ENCODE measurements at regions not wholly inside any gene's neighbourhood (a gene's known extent, or its start where the extent isn't known, plus 50 kb on each side); places are given as distances from the start of the nearest gene placed in this dataset.

GRCh38 chr5:68362331-68362730, 146.8 kb downstream of the PIK3R1 start:
- no peak overlapping the region for H2BK15ac ChIP-seq (replicated peaks; ENCODE audit: low read depth)
- H2BK120ac ChIP-seq (ENCODE audit: low read depth, low read length): no peak overlapping the region
- H3K79me2 ChIP-seq (ENCODE audit: control insufficient read depth, insufficient read depth, low read length): no peaks in the 10 kb centered on the region
- WGBS (ENCODE audit: extremely low coverage, insufficient coverage, low lambda C conversion rate): no CpG with 5 or more reads among the region's 1 CpG
- H3K4me2 ChIP-seq (ENCODE audit: low read length): no peak overlapping the region
- DNase-seq: no peak
- no peak overlapping the region for H3K27ac ChIP-seq (ENCODE audit: low read depth, low read length)
- no peaks in the 10 kb centered on the region for H3K79me1 ChIP-seq (ENCODE audit: low read length)
- no peak overlapping the region for H3K4ac ChIP-seq (ENCODE audit: low read depth, low read length)
- no peak overlapping the region for H2BK5ac ChIP-seq (ENCODE audit: low read length)
- H4K8ac ChIP-seq (ENCODE audit: low read depth, low read length): no peak overlapping the region
- no peak overlapping the region for H3K23ac ChIP-seq (ENCODE audit: low read length)
- no peak overlapping the region for H3K4me3 ChIP-seq (ENCODE audit: low read length)
- no peak overlapping the region for H2AK5ac ChIP-seq (ENCODE audit: low read length)
- no peak overlapping the region for H3K9ac ChIP-seq (ENCODE audit: low read length)
- H3K36me3 ChIP-seq (ENCODE audit: control insufficient read depth, insufficient read depth, low read length): no peaks in the 10 kb centered on the region
- no peak overlapping the region for H3K56ac ChIP-seq (ENCODE audit: low read length)
- no peak overlapping the region for H3K18ac ChIP-seq (ENCODE audit: low read length)
- H4K5ac ChIP-seq (ENCODE audit: low read length): no peak overlapping the region
- no peaks in the 10 kb centered on the region for H3K4me1 ChIP-seq (ENCODE audit: control insufficient read depth, low read depth, low read length)
- no peaks in the 10 kb centered on the region for H3K27me3 ChIP-seq (ENCODE audit: insufficient read depth, low read length, poor library complexity)

- Histone ChIP-seq H3K4me2 (ENCODE audit: low read length) (no peak overlapping the region), H3K9ac (ENCODE audit: low read length) (no peak overlapping the region), H4K8ac (ENCODE audit: low read depth, low read length) (no peak overlapping the region), H3K23ac (ENCODE audit: low read length) (no peak overlapping the region), H2BK5ac (ENCODE audit: low read length) (peak overlapping the region; percentile 40), H3K4me3 (ENCODE audit: low read length) (no peak overlapping the region), H3K27me3 (ENCODE audit: insufficient read depth, low read length, poor library complexity) (no peaks in the 10 kb centered on the region), H3K36me3 (ENCODE audit: control insufficient read depth, insufficient read depth, low read length) (no peaks in the 10 kb centered on the region), H3K18ac (ENCODE audit: low read length) (no peak overlapping the region), H4K5ac (ENCODE audit: low read length) (no peak overlapping the region), H3K4ac (ENCODE audit: low read depth, low read length) (no peak overlapping the region), H3K4me1 (ENCODE audit: control insufficient read depth, low read depth, low read length) (no peaks in the 10 kb centered on the region), H2BK120ac (ENCODE audit: low read depth, low read length) (no peak overlapping the region), H2AK5ac (ENCODE audit: low read length) (no peak overlapping the region), H3K56ac (ENCODE audit: low read length) (no peak overlapping the region), H2BK15ac (replicated peaks; ENCODE audit: low read depth) (no peak overlapping the region), H3K27ac (ENCODE audit: low read depth, low read length) (no peak overlapping the region), H3K79me1 (ENCODE audit: low read length) (no peaks in the 10 kb centered on the region), H3K79me2 (ENCODE audit: control insufficient read depth, insufficient read depth, low read length) (no peaks in the 10 kb centered on the region)
- no CpG with 5 or more reads among the region's 1 CpG for WGBS (ENCODE audit: extremely low coverage, insufficient coverage, low lambda C conversion rate)
- DNase-seq: no peak
Measured at GRCh38 chr5:68365889-68366288, 150.3 kb downstream of the PIK3R1 start.

GRCh38 chr5:68367287-68367686, 151.7 kb downstream of the PIK3R1 start:
- no peak overlapping the region for H3K23ac ChIP-seq (ENCODE audit: low read length)
- H2AK5ac ChIP-seq (ENCODE audit: low read length): no peak overlapping the region
- H2BK15ac ChIP-seq (replicated peaks; ENCODE audit: low read depth): no peak overlapping the region
- DNase-seq: peak; percentile 24
- no peak overlapping the region for H3K9ac ChIP-seq (ENCODE audit: low read length)
- no peaks in the 10 kb centered on the region for H3K79me2 ChIP-seq (ENCODE audit: control insufficient read depth, insufficient read depth, low read length)
- no peaks in the 10 kb centered on the region for H3K27me3 ChIP-seq (ENCODE audit: insufficient read depth, low read length, poor library complexity)
- H4K8ac ChIP-seq (ENCODE audit: low read depth, low read length): no peak overlapping the region
- H3K27ac ChIP-seq (ENCODE audit: low read depth, low read length): no peak overlapping the region
- H3K4me2 ChIP-seq (ENCODE audit: low read length): no peak overlapping the region
- H3K56ac ChIP-seq (ENCODE audit: low read length): no peak overlapping the region
- H3K18ac ChIP-seq (ENCODE audit: low read length): no peak overlapping the region
- H4K5ac ChIP-seq (ENCODE audit: low read length): no peak overlapping the region
- H3K4ac ChIP-seq (ENCODE audit: low read depth, low read length): no peak overlapping the region
- H2BK120ac ChIP-seq (ENCODE audit: low read depth, low read length): no peak overlapping the region
- WGBS (ENCODE audit: extremely low coverage, insufficient coverage, low lambda C conversion rate): no CpG with 5 or more reads among the region's 2 CpGs
- no peaks in the 10 kb centered on the region for H3K79me1 ChIP-seq (ENCODE audit: low read length)
- no peak overlapping the region for H3K4me3 ChIP-seq (ENCODE audit: low read length)
- no peak overlapping the region for H2BK5ac ChIP-seq (ENCODE audit: low read length)
- H3K4me1 ChIP-seq (ENCODE audit: control insufficient read depth, low read depth, low read length): no peaks in the 10 kb centered on the region
- H3K36me3 ChIP-seq (ENCODE audit: control insufficient read depth, insufficient read depth, low read length): no peaks in the 10 kb centered on the region

- Histone ChIP-seq H3K27me3 (ENCODE audit: insufficient read depth, low read length, poor library complexity) (no peaks in the 10 kb centered on the region), H3K36me3 (ENCODE audit: control insufficient read depth, insufficient read depth, low read length) (no peaks in the 10 kb centered on the region), H3K18ac (ENCODE audit: low read length) (no peak overlapping the region), H3K4me3 (ENCODE audit: low read length) (no peak overlapping the region), H4K5ac (ENCODE audit: low read length) (no peak overlapping the region), H3K79me1 (ENCODE audit: low read length) (no peaks in the 10 kb centered on the region), H3K27ac (ENCODE audit: low read depth, low read length) (no peak overlapping the region), H2AK5ac (ENCODE audit: low read length) (no peak overlapping the region), H3K56ac (ENCODE audit: low read length) (no peak overlapping the region), H4K8ac (ENCODE audit: low read depth, low read length) (no peak overlapping the region), H2BK120ac (ENCODE audit: low read depth, low read length) (no peak overlapping the region), H3K9ac (ENCODE audit: low read length) (no peak overlapping the region), H2BK5ac (ENCODE audit: low read length) (no peak overlapping the region), H3K23ac (ENCODE audit: low read length) (no peak overlapping the region), H3K4me1 (ENCODE audit: control insufficient read depth, low read depth, low read length) (no peaks in the 10 kb centered on the region), H3K4me2 (ENCODE audit: low read length) (no peak overlapping the region), H3K79me2 (ENCODE audit: control insufficient read depth, insufficient read depth, low read length) (no peaks in the 10 kb centered on the region), H3K4ac (ENCODE audit: low read depth, low read length) (no peak overlapping the region), H2BK15ac (replicated peaks; ENCODE audit: low read depth) (no peak overlapping the region)
- WGBS (ENCODE audit: extremely low coverage, insufficient coverage, low lambda C conversion rate): no CpG with 5 or more reads among the region's 4 CpGs
- no peak for DNase-seq
Measured at GRCh38 chr5:68367717-68368116, 152.2 kb downstream of the PIK3R1 start.

GRCh38 chr5:68368311-68369022, 152.9 kb downstream of the PIK3R1 start:
- Histone ChIP-seq H3K4me1 (ENCODE audit: control insufficient read depth, low read depth, low read length) (no peaks in the 10 kb centered on the region), H2BK15ac (replicated peaks; ENCODE audit: low read depth) (peak overlapping the region; percentile 39), H2BK120ac (ENCODE audit: low read depth, low read length) (no peak overlapping the region), H3K9ac (ENCODE audit: low read length) (no peak overlapping the region), H2BK5ac (ENCODE audit: low read length) (no peak overlapping the region), H3K4me3 (ENCODE audit: low read length) (no peak overlapping the region), H3K18ac (ENCODE audit: low read length) (no peak overlapping the region), H4K8ac (ENCODE audit: low read depth, low read length) (no peak overlapping the region), H3K56ac (ENCODE audit: low read length) (no peak overlapping the region), H2AK5ac (ENCODE audit: low read length) (no peak overlapping the region), H4K5ac (ENCODE audit: low read length) (no peak overlapping the region), H3K4me2 (ENCODE audit: low read length) (no peak overlapping the region), H3K79me2 (ENCODE audit: control insufficient read depth, insufficient read depth, low read length) (no peaks in the 10 kb centered on the region), H3K27me3 (ENCODE audit: insufficient read depth, low read length, poor library complexity) (no peaks in the 10 kb centered on the region), H3K79me1 (ENCODE audit: low read length) (no peaks in the 10 kb centered on the region), H3K23ac (ENCODE audit: low read length) (no peak overlapping the region), H3K36me3 (ENCODE audit: control insufficient read depth, insufficient read depth, low read length) (no peaks in the 10 kb centered on the region), H3K27ac (ENCODE audit: low read depth, low read length) (no peak overlapping the region), H3K4ac (ENCODE audit: low read depth, low read length) (no peak overlapping the region)
- no CpG with 5 or more reads among the region's 5 CpGs for WGBS (ENCODE audit: extremely low coverage, insufficient coverage, low lambda C conversion rate)
- DNase-seq: no peak

GRCh38 chr5:68369023-68369359, 153.4 kb downstream of the PIK3R1 start:
- Histone ChIP-seq H3K4me3 (ENCODE audit: low read length) (no peak overlapping the region), H3K27me3 (ENCODE audit: insufficient read depth, low read length, poor library complexity) (no peaks in the 10 kb centered on the region), H3K23ac (ENCODE audit: low read length) (no peak overlapping the region), H4K5ac (ENCODE audit: low read length) (no peak overlapping the region), H3K4ac (ENCODE audit: low read depth, low read length) (no peak overlapping the region), H2BK5ac (ENCODE audit: low read length) (no peak overlapping the region), H3K9ac (ENCODE audit: low read length) (no peak overlapping the region), H3K36me3 (ENCODE audit: control insufficient read depth, insufficient read depth, low read length) (no peaks in the 10 kb centered on the region), H2BK120ac (ENCODE audit: low read depth, low read length) (no peak overlapping the region), H3K79me1 (ENCODE audit: low read length) (no peaks in the 10 kb centered on the region), H3K79me2 (ENCODE audit: control insufficient read depth, insufficient read depth, low read length) (no peaks in the 10 kb centered on the region), H3K27ac (ENCODE audit: low read depth, low read length) (no peak overlapping the region), H3K18ac (ENCODE audit: low read length) (no peak overlapping the region), H2AK5ac (ENCODE audit: low read length) (no peak overlapping the region), H3K56ac (ENCODE audit: low read length) (no peak overlapping the region), H3K4me1 (ENCODE audit: control insufficient read depth, low read depth, low read length) (no peaks in the 10 kb centered on the region), H3K4me2 (ENCODE audit: low read length) (no peak overlapping the region), H4K8ac (ENCODE audit: low read depth, low read length) (no peak overlapping the region), H2BK15ac (replicated peaks; ENCODE audit: low read depth) (no peak overlapping the region)
- no peak for DNase-seq
- WGBS (ENCODE audit: extremely low coverage, insufficient coverage, low lambda C conversion rate): no CpG with 5 or more reads among the region's 1 CpG

Data from mesendoderm (in vitro differentiated cells).